ENCODE measurements at regions not wholly inside any gene's neighbourhood (a gene's known extent, or its start where the extent isn't known, plus 50 kb on each side); places are given as distances from the start of the nearest gene placed in this dataset.

DNA sequence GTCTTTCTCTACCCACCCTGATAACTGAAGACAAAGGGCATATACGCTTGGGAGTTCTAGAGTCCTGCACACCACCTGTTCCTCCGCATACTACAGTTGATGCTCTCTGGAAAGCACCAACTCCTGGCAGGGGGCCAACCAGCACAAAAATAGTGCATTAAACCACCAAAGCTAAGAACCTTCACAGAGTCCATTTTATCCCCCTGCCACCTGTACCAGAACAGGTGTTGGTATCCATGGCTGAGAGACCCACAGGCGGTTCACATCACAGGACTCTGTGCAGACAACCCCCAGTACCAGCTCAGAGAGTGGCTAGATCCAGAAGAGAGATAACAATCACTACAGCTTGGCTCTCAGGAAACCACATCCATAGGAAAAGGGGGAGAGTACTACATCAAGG, 114.4 kb upstream of the POU1F1 start:
- DNase-seq, result no peak

GRCh38 chr3:87390353-87390752, 114.0 kb upstream of the POU1F1 start:
- DNase-seq, result no peak

- no peak for DNase-seq
Measured at GRCh38 chr3:87375231-87375682, 98.9 kb upstream of the POU1F1 start.

DNA sequence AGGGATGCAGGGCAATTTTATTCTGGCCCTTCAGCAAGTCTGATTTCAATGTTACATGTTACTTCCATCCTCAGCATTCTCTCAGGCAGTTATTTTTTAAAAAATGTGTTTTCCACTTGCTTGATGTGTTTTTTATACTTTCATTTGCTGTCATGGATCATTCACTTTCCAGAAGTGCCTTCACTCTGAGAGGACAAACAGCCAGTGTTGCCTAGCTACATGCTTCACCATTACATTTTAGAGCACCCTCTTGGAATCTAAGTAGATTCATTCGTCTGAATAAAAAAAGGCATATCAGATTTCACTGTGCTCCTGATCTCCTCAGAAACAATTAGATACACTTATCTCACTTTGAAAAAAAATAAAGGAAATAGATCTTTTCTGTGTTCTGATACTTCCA, 93.6 kb upstream of the POU1F1 start:
- no peak for DNase-seq

GRCh38 chr3:87367736-87368135, 91.4 kb upstream of the POU1F1 start:
- DNase-seq, result no peak

- DNase-seq, result no peak
Measured at GRCh38 chr3:87363721-87364120, 87.3 kb upstream of the POU1F1 start.

DNA sequence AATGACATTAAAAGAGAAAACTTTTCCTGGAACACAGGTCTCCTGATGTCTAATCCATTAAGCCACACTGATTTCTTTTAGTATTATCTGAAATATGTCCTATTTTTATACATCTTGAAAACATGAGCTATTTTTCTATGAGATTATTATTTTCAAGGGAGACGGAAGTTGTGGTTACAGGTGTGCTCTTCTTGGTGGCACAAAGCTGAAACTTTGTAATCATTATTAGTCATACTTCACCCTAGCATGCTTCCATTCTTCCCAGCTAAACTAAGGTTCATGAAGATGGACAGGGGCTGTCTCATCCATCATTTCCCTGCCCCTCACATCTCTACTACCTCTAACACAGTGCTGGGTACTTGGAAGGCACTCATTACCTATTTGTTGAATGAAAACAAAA, 85.6 kb upstream of the POU1F1 start:
- no peak for DNase-seq

DNA sequence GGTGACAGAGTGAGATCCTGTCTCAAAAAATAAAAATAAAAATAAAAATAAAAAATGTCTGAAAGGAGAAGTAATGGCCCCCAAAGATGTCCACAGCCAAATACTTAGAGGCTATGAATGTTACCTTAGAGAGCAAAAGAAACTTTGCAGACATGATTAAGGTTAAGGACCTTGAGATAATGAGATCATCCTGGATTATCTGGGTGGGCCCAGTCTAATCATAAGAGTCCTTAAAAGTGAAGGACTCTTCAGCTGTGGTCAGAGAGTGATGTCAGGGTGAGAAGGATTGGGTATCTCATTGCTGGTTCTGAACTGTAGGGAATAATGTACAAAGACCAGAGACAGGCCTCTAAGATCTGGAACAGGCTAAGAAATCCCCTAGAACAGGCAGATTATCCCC, 84.9 kb upstream of the POU1F1 start:
- no peak for DNase-seq

DNA sequence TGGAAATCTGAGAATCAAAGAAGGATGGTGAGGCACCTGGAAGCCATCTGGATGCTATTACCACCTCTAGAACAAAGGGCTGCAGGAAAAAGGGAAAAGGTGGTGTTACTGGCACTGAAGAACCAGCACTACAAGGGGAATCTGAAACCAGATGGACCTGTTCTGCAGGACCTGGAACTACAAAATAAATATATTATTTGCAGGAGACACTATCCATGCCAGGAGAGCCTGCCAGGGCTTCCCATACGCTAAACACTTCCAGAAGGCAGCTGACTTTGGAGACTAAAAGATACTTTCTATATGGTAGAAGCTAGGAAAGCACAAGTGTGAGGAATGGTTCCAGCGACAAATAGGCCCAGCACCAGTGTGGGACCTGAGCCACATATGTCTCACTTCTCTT, 83.4 kb upstream of the POU1F1 start:
- DNase-seq, result no peak

GRCh38 chr3:87359025-87359424, 82.6 kb upstream of the POU1F1 start:
- no peak for DNase-seq

GRCh38 chr3:87358066-87358465, 81.7 kb upstream of the POU1F1 start:
- no peak for DNase-seq

DNA sequence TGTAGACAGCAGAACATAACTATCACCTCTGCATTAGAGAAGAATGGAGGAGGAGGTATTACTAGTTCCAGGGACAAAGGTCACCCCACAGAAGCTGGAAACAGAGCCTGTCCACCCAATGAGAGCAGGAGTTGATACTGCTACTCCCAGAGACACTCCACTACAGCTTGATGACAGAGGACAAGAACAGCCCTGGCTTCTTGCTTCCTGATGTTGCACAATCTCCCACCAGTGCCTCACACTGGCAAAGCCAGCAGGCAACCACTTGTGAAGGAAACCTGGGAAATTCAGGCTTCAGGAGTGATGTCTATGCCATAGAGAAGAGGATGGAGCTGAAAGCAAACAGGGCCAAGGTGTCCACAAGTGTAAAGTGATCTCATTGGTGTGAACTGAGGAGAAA, 78.0 kb upstream of the POU1F1 start:
- no peak for DNase-seq

DNA sequence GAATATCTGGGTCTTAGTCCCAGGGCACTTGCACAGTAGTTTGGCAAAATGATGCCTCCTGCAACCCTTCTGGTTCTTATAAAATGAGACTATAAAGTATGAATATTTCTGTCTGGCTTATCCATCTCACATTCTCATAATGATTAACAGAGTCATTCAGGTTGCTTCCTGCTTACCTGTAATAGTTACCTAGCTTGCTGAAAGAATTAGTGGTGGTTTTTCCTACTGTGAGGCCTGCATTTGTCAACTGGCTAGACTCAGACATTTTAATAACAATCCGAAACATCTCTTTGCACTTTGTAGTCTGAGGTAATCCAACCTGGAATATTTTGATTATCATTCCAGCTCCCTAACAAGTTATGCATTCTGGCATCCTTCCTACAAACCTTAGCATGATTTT, 75.6 kb upstream of the POU1F1 start:
- DNase-seq, result no peak

DNA sequence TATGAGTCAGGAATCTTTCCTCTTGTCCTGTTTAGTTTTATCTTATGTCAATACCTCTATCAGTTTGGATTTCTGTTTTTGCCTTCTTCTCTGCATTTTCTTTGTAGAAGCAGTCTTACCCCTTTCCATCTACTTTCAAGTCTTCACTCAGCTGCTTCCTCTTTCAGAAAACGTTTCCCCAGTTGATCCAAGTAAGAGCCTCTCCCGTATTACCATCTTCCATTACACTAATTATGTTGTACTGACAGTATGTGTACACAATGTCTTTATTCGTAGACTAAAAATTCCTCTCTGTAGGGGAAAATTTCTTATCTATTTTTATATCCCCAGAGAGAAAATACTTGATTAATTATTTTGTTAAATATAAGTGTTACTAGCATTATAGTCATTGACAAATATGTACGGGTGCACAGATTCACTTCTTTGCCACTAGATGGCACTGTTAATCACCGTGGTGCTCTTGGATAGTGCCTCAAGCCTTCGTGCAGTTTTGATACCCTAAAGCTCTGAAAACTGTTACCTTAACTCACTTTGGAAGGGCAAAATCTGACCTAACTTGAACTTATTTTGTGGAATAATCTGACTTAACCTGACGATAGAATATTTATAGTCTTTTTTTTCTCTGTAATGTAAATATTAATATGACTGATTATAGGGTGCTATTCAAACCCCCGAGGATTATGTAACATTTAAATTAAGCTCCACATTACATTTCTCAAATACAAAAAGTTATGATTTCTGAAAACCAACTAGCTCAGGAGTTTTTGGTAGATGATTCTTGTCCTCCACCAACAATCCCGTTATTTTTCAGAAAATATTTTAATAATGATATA, 74.2 kb upstream of the POU1F1 start:
- peak; percentile 58 for DNase-seq

- DNase-seq, result no peak
Measured at GRCh38 chr3:87349833-87350232, 73.4 kb upstream of the POU1F1 start.

DNA sequence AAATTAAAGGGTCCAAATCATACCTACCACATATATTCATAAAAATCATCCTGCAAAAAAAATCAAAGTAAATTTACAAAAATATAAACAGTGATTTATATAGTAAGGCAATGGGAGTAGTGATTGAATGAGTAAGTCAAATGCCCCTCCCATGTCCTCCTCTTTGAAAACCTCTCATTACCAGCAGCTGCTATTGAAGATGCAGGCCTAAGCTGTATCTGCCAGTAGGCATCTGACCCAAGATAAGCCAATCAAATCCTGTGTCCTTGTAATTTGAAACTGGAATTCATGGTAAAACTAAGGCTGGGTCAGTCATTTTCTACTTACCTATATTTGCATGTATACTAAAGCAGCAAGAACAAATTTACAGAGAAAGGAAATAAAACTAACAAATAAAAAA, 60.4 kb upstream of the POU1F1 start:
- DNase-seq, result no peak

DNA sequence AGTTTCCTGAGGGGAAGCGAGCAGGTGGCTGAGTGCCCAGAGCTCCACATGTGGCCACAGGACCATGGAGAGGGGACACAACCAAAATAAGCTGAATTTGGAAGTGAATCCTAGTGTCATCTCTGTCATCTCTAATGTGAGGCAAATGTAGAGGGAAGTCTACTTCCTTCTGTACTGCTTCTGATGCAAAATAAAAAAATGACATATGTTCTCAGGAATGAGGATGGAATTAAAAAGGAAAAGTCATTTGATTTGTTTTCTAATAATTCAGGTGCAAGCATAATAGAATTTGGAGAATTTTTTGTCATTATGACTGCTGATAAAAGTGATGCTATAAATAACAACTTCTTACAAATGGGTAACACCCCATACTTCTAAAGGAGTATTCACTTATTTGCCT, 59.5 kb upstream of the POU1F1 start:
- DNase-seq, result no peak

- DNase-seq, result peak; percentile 2
Measured at GRCh38 chr3:87333393-87333892, 57.1 kb upstream of the POU1F1 start.

DNA sequence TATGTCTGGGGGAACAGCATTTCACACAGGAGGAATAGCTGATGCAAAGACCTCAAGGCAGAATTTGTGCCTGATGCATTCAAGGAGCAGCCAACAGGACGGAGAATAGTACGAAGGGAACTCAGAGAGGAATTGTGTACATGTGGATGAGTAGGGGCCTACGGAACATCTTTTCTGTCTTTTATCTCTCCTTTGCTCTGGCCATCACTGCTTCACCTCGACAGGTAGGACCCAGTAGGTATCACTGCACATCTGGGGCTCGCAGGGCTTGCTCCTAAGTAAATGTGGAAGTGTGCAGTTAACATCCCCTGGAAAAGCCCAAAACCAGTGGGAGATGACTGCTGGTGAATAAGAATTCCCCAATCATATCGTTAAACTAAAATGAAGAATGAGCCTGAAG, 56.4 kb upstream of the POU1F1 start:
- no peak for DNase-seq

GRCh38 chr3:87329065-87329464, 52.7 kb upstream of the POU1F1 start:
- no peak for DNase-seq
